SK-N-SH (cell line): ENCODE measurements at regions not wholly inside any gene's neighbourhood (a gene's known extent, or its start where the extent isn't known, plus 50 kb on each side); places are given as distances from the start of the nearest gene placed in this dataset.
A peak's percentile ranks its signal among the peaks of the same experiment; 100 is the strongest.

Experiments used
- CTCF ChIA-PET: fragments of 300-600, 350-600 bp; formaldehyde crosslinking; extraction: SDS; loops from one replicate; lab custom pipeline; 2021; lab: Yijun Ruan, JAX
- POLR2A ChIA-PET: fragments of 350-600 bp; sonication (Branson Sonifier 250); formaldehyde crosslinking; extraction: SDS; loops from one replicate; lab custom pipeline; 2020; ENCODE audit warnings: antibody characterized with exemption, inconsistent platforms; lab: Yijun Ruan, JAX
- DNase-seq: peaks from one replicate; pipeline ENCODE4 v3.0.0; 2012
- H2AFZ ChIP-seq: fragments of 200-600 bp; sonication (generic); 2 replicates; pipeline ENCODE4 v1.8.1; 2016; ENCODE audit warnings: antibody characterized with exemption, mild to moderate bottlenecking, low read depth
- H3F3A ChIP-seq: fragments of 200-600 bp; sonication (generic); replicated peaks from 2 replicates; pipeline ENCODE3; 2016; ENCODE audit warnings: antibody characterized with exemption, mild to moderate bottlenecking; ENCODE audit not compliant: insufficient read depth
- H3K27ac ChIP-seq, 2 experiments: fragments of 200-500 bp in 1 of 2; fragments of 200-600 bp in 1 of 2; sonication (Bioruptor generic) in 1 of 2; sonication (generic), shearing (Covaris generic) in 1 of 2; 2 replicates each; pipeline versions ENCODE4 v1.5.1 to v1.6.1; 2014 to 2016; ENCODE audit warnings: low read depth in 2 of 2, inconsistent platforms in 1 of 2, low read length in 1 of 2, mild to moderate bottlenecking in 1 of 2, mixed read lengths in 1 of 2
- H3K27me3 ChIP-seq: fragments of 200-600 bp; sonication (generic), shearing (Covaris generic); 2 replicates; pipeline ENCODE4 v1.6.1; 2016; ENCODE audit warnings: mixed run types; ENCODE audit not compliant: insufficient read depth
- H3K36me3 ChIP-seq, 2 experiments: fragments of 200-500 bp in 1 of 2; fragments of 200-600 bp in 1 of 2; sonication (Bioruptor generic) in 1 of 2; sonication (generic) in 1 of 2; replicated peaks in 1 of 2; 2 replicates each; pipeline versions ENCODE3 to v1.5.1; 2014 to 2016; ENCODE audit warnings: low read length in 1 of 2, mild to moderate bottlenecking in 1 of 2; ENCODE audit not compliant: insufficient read depth in 2 of 2, control insufficient read depth in 1 of 2
- H3K4me1 ChIP-seq, 2 experiments: fragments of 200-500 bp in 1 of 2; fragments of 200-600 bp in 1 of 2; sonication (Bioruptor generic) in 1 of 2; sonication (generic), shearing (Covaris generic) in 1 of 2; 2 replicates each; pipeline versions ENCODE4 v1.5.1 to v1.6.1; 2014 to 2016; ENCODE audit warnings: low read depth in 1 of 2, low read length in 1 of 2, mixed run types in 1 of 2; ENCODE audit not compliant: insufficient read depth in 2 of 2, control insufficient read depth in 1 of 2
- H3K4me2 ChIP-seq: fragments of 200-600 bp; sonication (generic), shearing (Covaris generic); 2 replicates; pipeline ENCODE4 v1.6.1; 2017; ENCODE audit warnings: mixed run types
- H3K4me3 ChIP-seq, 2 experiments: fragments of 200-500 bp in 1 of 2; fragments of 200-600 bp in 1 of 2; sonication (Bioruptor generic) in 1 of 2; sonication (generic), shearing (Covaris generic) in 1 of 2; 2 replicates each; pipeline versions ENCODE4 v1.5.1 to v1.8.1; 2014 to 2016; ENCODE audit warnings: low read depth in 2 of 2, inconsistent platforms in 1 of 2, low read length in 1 of 2, mild to moderate bottlenecking in 1 of 2, mixed read lengths in 1 of 2, moderate library complexity in 1 of 2
- H3K79me2 ChIP-seq: fragments of 200-600 bp; sonication (generic); 2 replicates; pipeline ENCODE4 v1.8.1; 2017; ENCODE audit warnings: mild to moderate bottlenecking; ENCODE audit not compliant: insufficient read depth
- H3K9ac ChIP-seq: fragments of 200-600 bp; sonication (generic); 2 replicates; pipeline ENCODE4 v1.6.1; 2017; ENCODE audit warnings: mixed run types
- H3K9me2 ChIP-seq: fragments of 200-600 bp; sonication (generic); 2 replicates; pipeline ENCODE4 v1.6.1; 2017; ENCODE audit warnings: mixed run types
- H3K9me3 ChIP-seq: fragments of 200-600 bp; sonication (generic); 2 replicates; pipeline ENCODE4 v1.6.1; 2017; ENCODE audit warnings: mixed run types, mild to moderate bottlenecking, moderate library complexity
- H4K20me1 ChIP-seq: fragments of 200-600 bp; sonication (generic); 2 replicates; pipeline ENCODE4 v1.6.1; 2017; ENCODE audit warnings: mild to moderate bottlenecking, mixed run types; ENCODE audit not compliant: insufficient read depth
- CHD2 ChIP-seq: fragments of 150-350 bp; IDR thresholded peaks from 2 replicates; pipeline ENCODE4 v1.6.1; 2018; ENCODE audit warnings: low read length; ENCODE audit not compliant: partially characterized antibody
- ELF1 ChIP-seq: IDR thresholded peaks from 2 replicates; pipeline ENCODE4 v1.4.0; 2012
- EP300 ChIP-seq, 2 experiments: IDR thresholded peaks; 2 replicates each; pipeline versions ENCODE4 v1.4.0 to v1.6.1; 2012; ENCODE audit warnings: borderline replicate concordance in 1 of 2, low read depth in 1 of 2, low read length in 1 of 2
- EZH2phosphoT487 ChIP-seq: fragments of 200-600 bp; sonication (generic); IDR thresholded peaks from 2 replicates; pipeline ENCODE4 v1.6.1; 2017; ENCODE audit warnings: low read depth, mixed run types, mild to moderate bottlenecking, antibody characterized with exemption, moderate library complexity, borderline replicate concordance
- FOSL2 ChIP-seq: IDR thresholded peaks from 2 replicates; pipeline ENCODE4 v1.4.0; 2012; ENCODE audit warnings: low read depth, mild to moderate bottlenecking, moderate library complexity, borderline replicate concordance
- FOXJ3 ChIP-seq: sonication (generic); formaldehyde crosslinking; IDR thresholded peaks from 2 replicates; pipeline ENCODE4 v1.5.1; 2020; ENCODE audit warnings: mild to moderate bottlenecking, missing genetic modification reagents
- FOXM1 ChIP-seq: IDR thresholded peaks from 2 replicates; pipeline ENCODE4 v1.4.0; 2012; ENCODE audit warnings: low read depth, mild to moderate bottlenecking
- GABPA ChIP-seq: IDR thresholded peaks from 2 replicates; pipeline ENCODE4 v1.4.0; 2012; ENCODE audit warnings: low read depth, mild to moderate bottlenecking
- GATA2 ChIP-seq: sonication (generic); formaldehyde crosslinking; IDR thresholded peaks from 2 replicates; pipeline ENCODE4 v1.5.0; 2020; ENCODE audit warnings: mild to moderate bottlenecking, missing genetic modification reagents
- JUND ChIP-seq: IDR thresholded peaks from 2 replicates; pipeline ENCODE4 v1.4.0; 2012
- MEF2A ChIP-seq: IDR thresholded peaks from 2 replicates; pipeline ENCODE4 v1.4.0; 2012; ENCODE audit warnings: low read depth, borderline replicate concordance
- NFIC ChIP-seq: IDR thresholded peaks from 2 replicates; pipeline ENCODE4 v1.4.0; 2012; ENCODE audit warnings: borderline replicate concordance
- POLR2AphosphoS5 ChIP-seq: IDR thresholded peaks from 2 replicates; pipeline ENCODE4 v1.6.1; 2012; ENCODE audit warnings: low read depth, low read length
- RAD21 ChIP-seq: IDR thresholded peaks from 2 replicates; pipeline ENCODE4 v1.6.1; 2012; ENCODE audit warnings: mild to moderate bottlenecking, low read length
- RCOR1 ChIP-seq: fragments of 150-350 bp; IDR thresholded peaks from 2 replicates; pipeline ENCODE4 v1.6.1; 2017; ENCODE audit warnings: antibody characterized with exemption, low read length
- RFX5 ChIP-seq: IDR thresholded peaks from 2 replicates; pipeline ENCODE4 v1.6.1; 2012; ENCODE audit warnings: mild to moderate bottlenecking, improper control_type of control experiment, low read length
- SIN3A ChIP-seq: IDR thresholded peaks from 2 replicates; pipeline ENCODE4 v1.6.1; 2012; ENCODE audit warnings: low read depth, mild to moderate bottlenecking, low read length, moderate library complexity, borderline replicate concordance
- SMC3 ChIP-seq: IDR thresholded peaks from 2 replicates; pipeline ENCODE4 v1.6.1; 2012; ENCODE audit warnings: low read depth, low read length, improper control_type of control experiment
- TAF1 ChIP-seq: IDR thresholded peaks from 2 replicates; pipeline ENCODE4 v1.6.1; 2012; ENCODE audit warnings: low read depth, mild to moderate bottlenecking, low read length, moderate library complexity, borderline replicate concordance
- TCF12 ChIP-seq: IDR thresholded peaks from 2 replicates; pipeline ENCODE4 v1.4.0; 2012
- TEAD4 ChIP-seq: IDR thresholded peaks from 2 replicates; pipeline ENCODE4 v1.4.0; 2012; ENCODE audit warnings: mild to moderate bottlenecking, borderline replicate concordance; ENCODE audit not compliant: insufficient read depth
- YY1 ChIP-seq: IDR thresholded peaks from 2 replicates; pipeline ENCODE4 v1.4.0; 2012; ENCODE audit warnings: low read depth, mild to moderate bottlenecking
- WGBS: methylation state at CpG from one replicate; pipeline ENCODE4 v1.1.6; 2017; ENCODE audit warnings: low lambda C conversion rate; 5-methylcytosine and 5-hydroxymethylcytosine counted together
- TF ChIP-seq, protein P1 (sequence below): IDR thresholded peaks from 2 replicates; pipeline ENCODE4 v1.4.0; 2012; ENCODE audit warnings: low read depth
- TF ChIP-seq, protein P2 (sequence below): IDR thresholded peaks from 2 replicates; pipeline ENCODE4 v1.6.1; 2012; ENCODE audit warnings: mild to moderate bottlenecking, low read depth, low read length, moderate library complexity
- TF ChIP-seq, protein P3 (sequence below): IDR thresholded peaks from 2 replicates; pipeline ENCODE4; 2012

DNA sequence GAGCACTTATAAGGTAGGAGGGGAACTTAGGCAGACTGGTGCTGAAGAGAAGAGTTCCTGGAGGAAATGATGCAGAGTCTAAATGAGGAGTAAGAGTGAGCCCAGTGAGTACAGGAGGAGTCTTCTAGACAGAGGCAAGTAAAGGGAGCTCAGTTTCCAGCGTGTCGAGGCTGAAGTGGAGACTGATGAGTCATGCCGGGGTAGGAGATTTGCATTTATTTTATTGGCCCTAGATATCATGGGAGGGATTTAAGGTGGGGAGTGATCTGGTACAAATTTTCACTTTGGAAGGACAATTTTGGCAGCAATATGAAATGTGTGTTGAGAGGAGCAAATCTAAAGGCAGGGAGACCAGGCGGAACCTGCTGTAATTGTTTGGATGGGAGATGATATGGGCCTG lies 157.5 kb downstream of the TTC8 start:
- H4K20me1 ChIP-seq, result no peaks in the 10 kb centered on the region
- no peak for DNase-seq
- WGBS, result 90% methylated on average over 4 of the region's 4 CpGs
- no peaks in the 10 kb centered on the region for H3K9me3 ChIP-seq
- H3K79me2 ChIP-seq, result no peaks in the 10 kb centered on the region
- H2AFZ ChIP-seq, result no peak overlapping the region
- no peaks in the 10 kb centered on the region for H3K36me3 ChIP-seq
- H3F3A ChIP-seq, result peaks cover 6% of the 10 kb centered on the region
- no peak overlapping the region for H3K4me2 ChIP-seq
- TF ChIP-seq, protein P1, sequence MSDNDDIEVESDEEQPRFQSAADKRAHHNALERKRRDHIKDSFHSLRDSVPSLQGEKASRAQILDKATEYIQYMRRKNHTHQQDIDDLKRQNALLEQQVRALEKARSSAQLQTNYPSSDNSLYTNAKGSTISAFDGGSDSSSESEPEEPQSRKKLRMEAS, result no peak
- TF ChIP-seq SMC3, result no peak
- no peak for TF ChIP-seq GABPA
- H3K27ac ChIP-seq, result peak overlapping the region in 1 of 2 experiments; percentile 100; a peak in 2 of 4 replicates
- H3K4me3 ChIP-seq, result no peak overlapping the region
- ChIA-PET CTCF (no interaction called here), POLR2A (no interaction called here)
- H3K9ac ChIP-seq, result no peak overlapping the region
- H3K4me1 ChIP-seq, result peaks cover 0 to 47% of the 10 kb centered on the region in 2 experiments; a peak in 2 of 4 replicates
- no peaks in the 10 kb centered on the region for H3K27me3 ChIP-seq
- H3K9me2 ChIP-seq, result no peaks in the 10 kb centered on the region

DNA sequence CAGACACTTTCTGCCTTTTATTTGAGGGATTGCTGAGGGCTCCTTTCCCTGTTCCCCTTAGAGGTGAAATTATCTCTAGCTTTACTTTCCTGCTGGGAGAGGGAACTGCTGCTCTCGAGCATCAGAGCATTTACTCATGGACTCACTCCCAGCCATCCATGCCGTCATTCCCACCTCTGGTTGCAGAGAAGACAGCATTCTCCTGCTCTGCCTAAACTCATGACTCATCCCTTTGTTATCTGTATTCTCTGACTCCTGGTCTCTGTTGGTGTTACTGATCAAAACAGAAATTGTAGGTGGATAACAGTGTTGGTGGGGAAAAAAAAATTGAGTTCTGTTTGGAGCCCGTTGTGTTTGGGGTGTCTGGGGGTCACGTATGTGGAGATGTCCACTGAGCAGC lies 159.3 kb downstream of the TTC8 start:
- Histone ChIP-seq H3K9ac (no peak overlapping the region), H3K9me2 (no peaks in the 10 kb centered on the region), H3K79me2 (no peaks in the 10 kb centered on the region), H3K9me3 (no peaks in the 10 kb centered on the region), H3K36me3 (no peaks in the 10 kb centered on the region), H3K4me3 (no peak overlapping the region), H3F3A (peaks cover 6% of the 10 kb centered on the region), H3K27me3 (no peaks in the 10 kb centered on the region), H2AFZ (no peak overlapping the region), H3K4me2 (no peak overlapping the region), H3K27ac (peak overlapping the region; percentile 84 to 100), H3K4me1 (peaks cover 0 to 59% of the 10 kb centered on the region in 2 experiments; a peak in 2 of 4 replicates)
- 16% methylated on average over 4 of the region's 4 CpGs for WGBS
- POLR2A ChIA-PET, result interaction anchor here (0.9 to 1.5 kb wide), 2 partner anchors 159 to 191 kb away, joined by 3 to 5 read pairs; partner anchors contain the start of gene EML5
- CTCF ChIA-PET, result interaction anchor here (1.0 to 1.1 kb wide), 2 partner anchors 96 to 193 kb away, joined by 3 to 4 read pairs; no protein-coding TSS in a partner anchor
- TF ChIP-seq, protein P1, result peak; percentile 60
- TF ChIP-seq RFX5 (no peak), GATA2 (CRISPR knock-in tag) (no peak), NFIC (peak; percentile 27; the same call in 1 of the 2 replicates), JUND (peak; percentile 83), FOXM1 (no peak), YY1 (no peak), RCOR1 (0 out of 2 replicates have a peak, but pooled peaks have one; percentile 13), FOSL2 (peak; percentile 77; the same call in 1 of the 2 replicates), MEF2A (no peak), POLR2AphosphoS5 (peak; percentile 33; the same call in 1 of the 2 replicates), EZH2phosphoT487 (no peak), TEAD4 (no peak), GABPA (no peak), TAF1 (no peak), SIN3A (no peak), ELF1 (no peak), RAD21 (no peak), FOXJ3 (CRISPR knock-in tag) (no peak), TCF12 (peak; percentile 77), EP300 (IDR thresholded peaks at IDR 0.05; ENCODE audit: borderline replicate concordance in 1 of 2, low read depth in 1 of 2, low read length in 1 of 2) (peak; percentile 21 to 57; a peak in 2 of 4 replicates), CHD2 (no peak)
- TF ChIP-seq, protein P2, sequence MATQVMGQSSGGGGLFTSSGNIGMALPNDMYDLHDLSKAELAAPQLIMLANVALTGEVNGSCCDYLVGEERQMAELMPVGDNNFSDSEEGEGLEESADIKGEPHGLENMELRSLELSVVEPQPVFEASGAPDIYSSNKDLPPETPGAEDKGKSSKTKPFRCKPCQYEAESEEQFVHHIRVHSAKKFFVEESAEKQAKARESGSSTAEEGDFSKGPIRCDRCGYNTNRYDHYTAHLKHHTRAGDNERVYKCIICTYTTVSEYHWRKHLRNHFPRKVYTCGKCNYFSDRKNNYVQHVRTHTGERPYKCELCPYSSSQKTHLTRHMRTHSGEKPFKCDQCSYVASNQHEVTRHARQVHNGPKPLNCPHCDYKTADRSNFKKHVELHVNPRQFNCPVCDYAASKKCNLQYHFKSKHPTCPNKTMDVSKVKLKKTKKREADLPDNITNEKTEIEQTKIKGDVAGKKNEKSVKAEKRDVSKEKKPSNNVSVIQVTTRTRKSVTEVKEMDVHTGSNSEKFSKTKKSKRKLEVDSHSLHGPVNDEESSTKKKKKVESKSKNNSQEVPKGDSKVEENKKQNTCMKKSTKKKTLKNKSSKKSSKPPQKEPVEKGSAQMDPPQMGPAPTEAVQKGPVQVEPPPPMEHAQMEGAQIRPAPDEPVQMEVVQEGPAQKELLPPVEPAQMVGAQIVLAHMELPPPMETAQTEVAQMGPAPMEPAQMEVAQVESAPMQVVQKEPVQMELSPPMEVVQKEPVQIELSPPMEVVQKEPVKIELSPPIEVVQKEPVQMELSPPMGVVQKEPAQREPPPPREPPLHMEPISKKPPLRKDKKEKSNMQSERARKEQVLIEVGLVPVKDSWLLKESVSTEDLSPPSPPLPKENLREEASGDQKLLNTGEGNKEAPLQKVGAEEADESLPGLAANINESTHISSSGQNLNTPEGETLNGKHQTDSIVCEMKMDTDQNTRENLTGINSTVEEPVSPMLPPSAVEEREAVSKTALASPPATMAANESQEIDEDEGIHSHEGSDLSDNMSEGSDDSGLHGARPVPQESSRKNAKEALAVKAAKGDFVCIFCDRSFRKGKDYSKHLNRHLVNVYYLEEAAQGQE, result no peak
- TF ChIP-seq, protein P3, sequence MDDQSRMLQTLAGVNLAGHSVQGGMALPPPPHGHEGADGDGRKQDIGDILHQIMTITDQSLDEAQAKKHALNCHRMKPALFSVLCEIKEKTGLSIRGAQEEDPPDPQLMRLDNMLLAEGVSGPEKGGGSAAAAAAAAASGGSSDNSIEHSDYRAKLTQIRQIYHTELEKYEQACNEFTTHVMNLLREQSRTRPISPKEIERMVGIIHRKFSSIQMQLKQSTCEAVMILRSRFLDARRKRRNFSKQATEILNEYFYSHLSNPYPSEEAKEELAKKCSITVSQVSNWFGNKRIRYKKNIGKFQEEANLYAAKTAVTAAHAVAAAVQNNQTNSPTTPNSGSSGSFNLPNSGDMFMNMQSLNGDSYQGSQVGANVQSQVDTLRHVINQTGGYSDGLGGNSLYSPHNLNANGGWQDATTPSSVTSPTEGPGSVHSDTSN, result peak; percentile 63
- TF ChIP-seq, all 33 proteins: peak for 9
- H4K20me1 ChIP-seq, result no peaks in the 10 kb centered on the region
- no peak for DNase-seq
